GM12864 (cell line): ENCODE measurements at regions not wholly inside any gene's neighbourhood (a gene's known extent, or its start where the extent isn't known, plus 50 kb on each side); places are given as distances from the start of the nearest gene placed in this dataset.

Experiments used
- DNase-seq: peaks from one replicate; pipeline ENCODE4 v3.0.0-alpha.2; 2011; ENCODE audit warnings: low read depth
- H3K4me3 ChIP-seq: 2 replicates; pipeline ENCODE4 v1.5.1; 2011; ENCODE audit warnings: mild to moderate bottlenecking, low read depth, low read length, control low read depth
- CTCF ChIP-seq: IDR thresholded peaks from 2 replicates; pipeline ENCODE4 v1.5.1; 2011; ENCODE audit warnings: low read depth, mild to moderate bottlenecking, moderate library complexity, low read length, control low read depth, inconsistent platforms; ENCODE audit errors: missing control alignments

GRCh38 chr10:47076949-47077361, 165.7 kb downstream of the PTPN20 start:
- no peak for DNase-seq
- H3K4me3 ChIP-seq: no peak overlapping the region
- no peak for TF ChIP-seq CTCF

DNA sequence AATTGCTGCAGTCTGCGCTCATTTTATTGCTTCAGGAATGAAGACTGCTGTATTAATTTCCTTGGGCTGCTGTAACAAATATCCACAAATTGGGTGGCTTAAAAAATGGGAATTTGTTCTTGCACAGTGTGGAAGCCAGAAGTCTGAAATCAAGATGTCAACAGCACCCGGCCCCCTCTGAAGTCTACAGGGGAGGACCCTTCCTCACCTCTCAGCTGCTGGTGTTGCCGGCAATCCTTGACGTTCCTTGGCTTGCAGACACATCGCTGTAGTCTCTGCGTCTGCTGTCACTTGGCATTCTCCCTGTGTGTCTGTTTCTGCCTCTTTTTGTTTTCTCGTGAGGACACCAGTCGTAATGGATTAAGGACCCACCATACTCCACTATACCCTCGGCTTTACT, 166.2 kb downstream of the PTPN20 start:
- no peak for TF ChIP-seq CTCF
- no peak overlapping the region for H3K4me3 ChIP-seq
- DNase-seq: no peak

DNA sequence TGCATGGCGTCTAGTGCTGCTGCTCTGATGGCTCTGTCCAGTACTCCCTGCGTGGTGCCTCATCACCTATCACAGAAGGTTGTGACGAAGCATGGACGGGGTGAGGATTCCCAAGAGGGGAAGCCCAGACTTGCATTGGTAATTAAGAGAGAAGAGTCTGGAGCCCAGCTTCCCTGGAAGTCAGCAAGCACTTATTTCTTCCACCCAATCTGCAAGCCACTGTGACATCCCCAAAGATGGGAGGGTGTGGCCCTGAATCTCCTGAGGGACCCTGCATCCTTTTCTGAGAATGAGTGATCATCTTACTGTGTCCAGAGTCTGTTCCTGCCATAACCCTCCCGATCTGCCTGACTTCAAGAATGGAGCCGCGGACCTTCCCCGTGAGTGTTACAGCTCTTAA, 166.7 kb downstream of the PTPN20 start:
- no peak overlapping the region for H3K4me3 ChIP-seq
- DNase-seq: no peak
- no peak for TF ChIP-seq CTCF

GRCh38 chr10:47078393-47079203, 167.4 kb downstream of the PTPN20 start:
- TF ChIP-seq CTCF: no peak
- no peak overlapping the region for H3K4me3 ChIP-seq

DNA sequence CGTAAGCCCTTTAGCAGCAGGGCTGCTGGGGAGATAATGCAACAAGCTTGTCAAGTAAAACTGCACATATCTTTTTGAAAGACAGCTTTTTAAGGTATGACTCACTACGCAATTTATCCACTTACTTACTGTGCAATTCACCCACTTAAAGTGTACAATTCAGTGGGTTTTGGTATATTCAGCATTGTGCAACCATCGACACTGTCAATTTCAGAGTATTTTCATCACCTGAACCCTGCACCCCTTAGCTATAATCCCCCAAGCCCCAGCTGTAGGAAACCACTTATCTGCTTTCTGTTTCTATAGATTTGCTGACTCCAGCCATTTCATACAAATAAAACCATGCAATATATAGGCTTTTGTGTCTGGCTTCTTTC, 168.0 kb downstream of the PTPN20 start:
- DNase-seq: no peak

More at GRCh38 chr10:47078393-47079203, 167.4 kb downstream of the PTPN20 start:
- DNase-seq: no peak

DNA sequence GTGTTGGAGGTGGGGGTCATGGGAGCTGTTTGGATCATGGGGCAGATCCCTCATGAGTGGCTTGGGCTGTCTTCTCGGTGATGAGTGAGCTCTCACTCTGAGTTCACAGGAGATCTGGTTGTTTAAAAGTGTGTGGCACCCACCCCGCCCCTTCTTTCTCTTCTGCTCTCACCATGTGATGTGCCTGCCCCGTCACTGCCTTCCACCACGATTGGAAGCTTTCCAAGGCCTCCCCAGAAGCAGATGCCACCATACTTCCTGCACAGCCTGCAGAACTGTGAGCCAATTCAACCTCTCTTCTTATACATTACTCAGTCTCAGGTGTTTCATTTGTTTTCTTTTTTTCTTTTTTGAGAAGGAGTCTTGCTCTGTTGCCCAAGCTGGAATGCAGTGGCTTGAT, 170.0 kb downstream of the PTPN20 start:
- no peak for TF ChIP-seq CTCF
- no peak for DNase-seq
- H3K4me3 ChIP-seq: no peak overlapping the region

More for the DNA sequence above, 168.0 kb downstream of the PTPN20 start:
- TF ChIP-seq CTCF: no peak
- H3K4me3 ChIP-seq: no peak overlapping the region

DNA sequence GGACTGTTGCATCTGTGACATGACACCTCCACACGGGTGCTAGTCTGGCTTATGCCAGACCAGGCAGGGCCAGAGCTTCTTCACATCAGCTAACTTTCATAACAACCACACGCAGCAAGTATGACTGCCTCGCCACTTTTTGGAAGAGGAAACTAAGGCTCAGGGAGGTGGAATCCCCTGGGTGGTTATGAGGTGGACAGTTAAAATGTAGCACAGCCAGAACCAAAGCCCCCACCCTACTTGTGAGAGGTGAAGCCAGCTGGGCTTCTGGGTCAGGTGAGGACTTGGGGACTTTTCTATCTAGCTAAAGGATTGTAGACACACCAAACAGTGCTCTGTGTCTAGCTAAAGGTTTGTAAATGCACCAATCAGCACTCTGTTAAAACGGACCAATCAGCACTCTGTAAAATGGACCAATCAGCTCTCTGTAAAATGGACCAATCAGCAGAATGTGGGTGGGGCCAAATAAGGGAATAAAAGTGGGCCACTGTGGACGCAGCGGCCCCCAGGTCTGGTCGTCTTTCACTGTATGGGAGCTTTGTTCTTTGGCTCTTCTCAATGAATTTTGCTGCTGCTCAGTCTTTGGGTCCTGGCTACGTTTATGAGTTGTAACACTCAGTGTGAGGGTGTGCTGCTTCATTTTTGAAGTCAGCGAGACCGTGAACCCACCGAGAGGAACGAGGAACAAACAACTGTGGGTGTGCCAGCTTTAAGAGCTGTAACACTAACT, 171.0 kb downstream of the PTPN20 start:
- TF ChIP-seq CTCF: no peak
- no peak for DNase-seq

More for the DNA sequence above, 171.0 kb downstream of the PTPN20 start:
- H3K4me3 ChIP-seq: no peak overlapping the region
